SHP77 treated with DMSO at 0.1 percent for 48 hours (cell line): ENCODE measurements at regions not wholly inside any gene's neighbourhood (a gene's known extent, or its start where the extent isn't known, plus 50 kb on each side); places are given as distances from the start of the nearest gene placed in this dataset.
"Not testable (repeated sequence)": the region's sequence is repeated elsewhere in the genome, so short reads cannot be mapped to it uniquely, and the experiment has no call there.

Experiments
- DNase-seq: peaks from one replicate; lab custom pipeline; 2025; lab: John Stamatoyannopoulos, UW

DNA sequence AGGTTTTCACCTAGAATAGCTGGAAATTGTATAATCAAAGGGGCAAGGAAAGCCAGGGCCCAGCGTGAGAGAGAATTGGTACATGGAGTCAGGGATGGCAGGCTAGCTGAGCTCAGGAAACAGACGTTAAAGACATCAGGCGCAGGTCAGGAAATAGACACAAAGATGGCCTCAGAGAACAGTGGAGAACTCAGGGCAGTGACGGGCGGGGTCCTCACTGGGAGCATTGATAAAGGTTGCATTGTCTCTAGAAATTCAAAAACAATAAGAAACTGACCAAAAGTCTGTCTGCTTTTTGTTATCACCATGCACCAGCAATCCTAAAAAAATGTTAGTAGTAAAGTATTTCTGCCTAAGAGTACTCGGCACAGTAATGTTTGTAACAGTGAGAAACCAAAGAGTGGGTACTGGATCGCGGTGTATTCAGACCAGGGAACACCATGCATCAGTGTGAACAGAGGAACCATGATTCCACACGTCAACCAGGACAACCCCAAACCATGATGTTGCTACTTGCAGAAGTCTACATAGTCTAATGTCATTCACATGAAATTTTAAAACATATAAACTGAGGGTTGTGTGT is 81.9 kb upstream of the AUTS2 start:
- DNase-seq = no peak

DNA sequence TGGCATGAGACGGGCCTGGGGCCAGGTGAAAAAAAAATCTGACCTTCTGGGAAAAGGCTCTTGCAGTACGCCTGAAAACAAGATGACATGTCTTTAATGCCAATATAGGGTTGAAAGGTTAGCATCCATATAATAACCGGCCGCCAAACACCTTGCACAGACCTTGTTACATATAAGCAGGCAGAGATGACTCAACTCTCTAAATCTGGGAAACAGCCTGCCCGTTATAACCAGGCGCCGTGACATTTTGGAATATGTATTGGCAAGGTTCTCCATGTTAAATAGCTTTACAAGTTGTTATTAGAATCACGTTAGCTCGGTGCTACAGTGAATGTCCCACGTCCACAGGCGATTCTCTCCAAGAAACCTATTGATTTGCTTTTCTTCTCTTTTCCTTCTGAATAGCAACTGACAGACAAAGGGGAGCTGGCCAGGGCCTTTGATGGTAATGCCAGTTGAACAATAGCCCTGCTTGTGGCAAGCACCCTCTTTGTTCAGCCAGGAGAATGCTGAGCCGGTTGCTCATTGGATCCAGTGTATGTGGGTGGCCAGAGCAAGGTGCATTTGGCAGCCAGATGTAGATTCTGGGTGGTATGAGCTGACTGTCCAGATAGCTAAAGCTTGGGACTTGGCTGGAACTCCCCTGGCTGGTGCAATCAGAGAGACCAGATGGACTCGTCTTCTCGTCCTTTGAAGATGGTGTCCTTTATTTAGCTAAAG is 80.1 kb upstream of the AUTS2 start:
- DNase-seq = no peak

DNA sequence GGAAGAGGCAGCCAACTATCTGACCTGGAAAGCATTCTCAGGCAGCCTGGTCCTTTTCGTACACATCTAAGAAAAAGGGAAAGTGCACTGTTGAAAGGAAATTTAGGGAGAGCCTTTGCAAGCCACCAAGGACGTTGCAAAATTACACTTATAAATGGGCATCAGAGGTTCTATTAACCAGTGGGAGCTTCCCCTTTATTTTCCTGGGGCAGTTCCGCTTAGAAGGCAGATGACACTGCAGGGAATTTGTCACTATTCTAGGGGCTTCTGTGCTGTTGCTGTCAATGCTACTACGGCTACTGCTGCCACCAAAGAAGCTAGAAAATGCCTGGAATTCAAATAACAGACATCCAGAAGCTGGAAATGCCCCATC is 79.6 kb upstream of the AUTS2 start:
- DNase-seq = no peak

DNA sequence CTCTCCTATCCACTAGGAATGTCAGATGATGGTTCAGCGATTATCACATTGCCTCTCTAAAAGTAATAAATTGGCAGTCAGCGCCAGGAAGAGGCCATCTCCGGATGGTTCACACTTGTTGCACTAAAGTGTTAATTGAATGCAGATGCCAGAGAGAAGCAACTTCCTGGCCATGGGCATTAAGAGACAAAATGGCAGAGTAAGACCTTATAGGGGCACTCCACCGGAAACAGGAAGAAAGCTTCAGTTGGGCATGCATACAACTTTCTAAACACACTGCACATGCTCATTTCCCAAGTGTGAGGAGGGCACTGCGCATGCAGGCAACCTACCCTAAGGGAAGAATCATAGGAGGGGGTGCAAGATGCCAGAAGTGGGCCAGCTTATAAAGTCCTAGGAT is 71.7 kb upstream of the AUTS2 start:
- DNase-seq = no peak

DNA sequence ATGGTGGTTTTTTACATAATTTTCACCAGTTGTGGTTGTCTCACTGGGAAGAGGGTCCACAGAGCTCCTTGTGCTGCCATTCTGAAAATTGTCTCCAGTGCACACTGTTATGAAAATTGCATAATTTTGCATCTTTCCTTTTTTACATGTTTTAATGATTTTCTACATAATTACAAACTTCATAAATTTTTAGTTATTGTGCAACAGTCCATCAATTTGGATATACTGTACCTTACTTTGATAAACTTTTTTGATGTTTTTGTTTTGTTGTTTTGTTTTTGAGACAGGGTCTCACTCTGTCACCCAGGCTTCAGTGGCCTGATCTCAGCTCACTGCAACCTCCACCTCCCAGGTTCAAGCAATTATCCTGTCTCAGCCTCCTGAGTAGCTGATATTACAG is 70.6 kb upstream of the AUTS2 start:
- no peak for DNase-seq

DNA sequence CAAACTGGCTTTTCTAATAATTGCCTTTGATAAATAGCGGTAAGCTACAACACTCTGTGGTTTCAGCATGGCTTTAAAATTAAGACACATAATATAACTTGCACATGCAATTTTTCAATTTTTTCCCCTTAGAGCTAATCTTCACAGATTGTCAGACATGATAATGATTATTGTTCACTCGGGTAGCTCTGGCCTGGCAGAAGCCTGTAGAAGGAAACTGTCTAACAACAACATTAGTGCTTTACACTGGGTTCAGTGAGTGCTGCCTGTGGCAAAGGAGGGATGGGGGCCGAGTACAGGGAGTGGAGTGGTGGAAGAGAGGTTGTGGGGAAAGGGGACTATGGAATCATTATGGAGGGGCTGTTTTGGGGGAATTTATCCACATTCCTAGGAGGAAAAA is 67.2 kb upstream of the AUTS2 start:
- no peak for DNase-seq

DNA sequence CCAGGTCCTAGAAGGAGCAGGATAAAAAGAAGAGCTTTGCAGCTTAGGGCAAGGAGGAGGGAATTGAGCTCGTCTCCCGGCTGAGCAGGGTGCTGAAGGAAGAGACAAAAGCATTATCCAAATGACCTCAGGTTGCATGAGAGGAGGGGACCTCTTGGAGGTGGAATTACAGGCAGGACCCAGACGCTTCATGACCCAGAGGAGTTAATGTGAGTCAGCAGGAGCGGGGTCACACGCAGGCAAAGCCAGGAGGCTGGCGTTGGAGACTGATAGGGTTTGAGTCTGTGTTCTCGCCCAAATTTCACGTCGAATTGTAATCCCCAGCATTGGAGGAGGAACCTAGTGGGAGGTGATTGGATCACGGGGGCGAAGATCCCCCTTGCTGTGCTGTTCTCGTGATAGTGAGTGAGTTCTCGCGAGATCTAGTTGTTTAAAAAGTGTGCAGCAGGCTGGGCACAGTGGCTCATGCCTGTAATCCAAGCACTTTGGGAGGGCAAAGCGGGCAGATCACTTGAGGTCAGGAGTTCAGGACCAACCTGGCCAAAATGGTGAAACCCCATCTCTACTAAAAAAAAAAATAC is 63.7 kb upstream of the AUTS2 start:
- DNase-seq = no peak

DNA sequence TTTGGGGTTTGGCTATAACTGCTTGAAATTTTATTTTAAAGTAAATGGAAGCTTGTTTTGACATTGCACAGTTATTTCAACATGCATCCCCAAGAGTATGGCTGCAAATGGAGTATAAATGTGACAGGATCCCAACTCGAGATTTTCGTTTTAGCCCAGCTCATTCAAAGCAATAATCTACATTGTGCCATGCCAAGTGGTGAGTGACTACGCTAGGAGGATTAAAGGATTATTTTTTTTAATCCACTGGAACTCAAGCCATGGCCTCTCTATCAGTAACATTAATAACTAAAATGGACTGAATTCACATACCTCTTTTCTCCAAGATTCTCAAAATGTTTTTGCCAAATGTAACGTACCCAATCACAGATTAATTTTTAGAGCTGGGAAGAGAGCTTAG is 60.6 kb upstream of the AUTS2 start:
- DNase-seq = no peak

DNA sequence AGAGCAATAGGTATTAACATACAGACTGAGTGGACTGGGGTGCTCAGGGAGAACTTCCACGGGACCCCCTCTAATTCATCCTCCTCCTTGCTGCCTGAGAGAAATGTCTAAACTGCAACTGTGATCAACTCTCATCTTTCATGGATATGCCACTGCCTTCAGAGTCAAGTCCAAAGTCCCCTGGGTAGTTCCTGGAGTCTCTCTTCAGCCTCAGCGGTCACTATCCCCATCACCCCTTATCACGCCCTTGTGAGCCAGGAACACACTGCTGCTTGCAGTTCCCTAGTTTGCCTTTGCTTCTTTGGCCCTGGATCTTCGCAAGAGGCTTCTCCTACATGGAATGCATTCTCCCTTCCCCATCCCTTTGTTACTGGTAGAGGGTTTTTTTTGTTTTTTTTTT is 58.7 kb upstream of the AUTS2 start:
- no peak for DNase-seq

DNA sequence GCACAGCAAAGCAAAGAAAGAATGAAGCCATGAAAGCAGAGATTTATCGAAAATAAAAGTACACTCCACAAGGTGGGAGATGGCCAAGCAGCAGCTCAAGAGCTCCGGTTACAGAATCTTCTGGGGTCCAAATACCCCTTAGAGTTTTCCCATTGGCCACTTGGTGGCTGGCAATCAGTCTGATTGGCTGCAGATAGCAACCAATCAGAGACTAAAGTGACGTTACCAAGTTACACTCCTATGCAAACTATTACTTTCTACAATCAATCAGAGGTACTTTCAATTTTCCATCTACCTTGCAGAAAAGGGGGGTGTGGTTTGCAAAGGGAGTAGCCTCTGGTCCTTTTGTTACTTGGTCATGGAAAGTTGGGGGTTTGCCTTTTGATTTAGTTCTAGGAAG is 58.0 kb upstream of the AUTS2 start:
- no peak for DNase-seq

DNA sequence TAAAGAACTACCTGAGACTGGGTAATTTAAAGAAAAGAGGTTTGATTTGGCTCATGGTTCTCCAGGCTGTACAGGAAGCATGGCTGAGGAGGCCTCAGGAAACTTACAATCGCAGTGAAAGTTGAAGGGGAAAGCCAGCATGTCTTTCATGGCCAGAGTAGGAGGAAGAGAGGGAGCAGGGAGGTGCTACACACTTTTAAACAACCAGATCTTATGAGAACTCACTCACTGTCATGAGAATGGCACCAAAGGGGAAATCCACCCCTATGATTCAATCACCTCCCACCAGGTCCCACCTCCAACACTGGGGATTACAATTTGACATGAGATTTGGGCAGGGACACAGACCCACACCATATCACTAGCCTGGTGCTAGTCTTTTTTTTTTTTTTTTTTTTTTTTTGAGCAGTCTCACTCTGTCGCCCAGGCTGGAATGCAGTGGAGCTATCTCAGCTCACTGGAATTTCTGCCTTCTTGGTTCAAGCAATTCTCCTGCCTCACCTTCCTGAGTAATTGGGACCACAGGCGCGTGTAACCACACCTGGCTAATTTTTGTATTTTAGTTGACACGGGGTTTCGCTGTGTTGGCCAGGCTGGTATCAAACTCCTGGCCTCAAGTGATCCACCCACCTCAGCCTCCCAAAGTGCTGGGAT is 56.4 kb upstream of the AUTS2 start:
- DNase-seq = not testable (repeated sequence)

DNA sequence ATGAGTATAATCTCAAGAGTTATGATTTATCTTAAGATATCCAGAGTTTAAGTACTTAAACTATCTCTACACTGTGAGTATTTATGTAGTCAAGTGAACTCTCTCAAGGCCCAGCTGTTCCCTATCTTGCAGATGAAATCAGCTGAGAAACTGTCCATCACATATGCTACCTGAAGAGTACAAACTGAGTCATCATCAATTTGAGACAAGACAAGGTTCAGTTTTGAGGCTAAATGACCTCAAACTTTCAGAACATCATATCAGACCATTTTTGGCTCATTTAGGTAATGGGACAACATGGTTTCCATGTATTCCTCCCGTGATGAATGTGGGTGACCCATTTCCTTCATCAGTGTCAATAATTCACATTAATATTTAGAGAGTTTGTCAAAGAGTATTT is 53.1 kb upstream of the AUTS2 start:
- no peak for DNase-seq
